Tibial nerve (tissue), 3 donors: ENCODE measurements at regions not wholly inside any gene's neighbourhood (a gene's known extent, or its start where the extent isn't known, plus 50 kb on each side); places are given as distances from the start of the nearest gene placed in this dataset.

Experiments used
- POLR2A ChIP-seq, 2 donors: fragments of 450-650 bp; IDR thresholded peaks; one replicate each; pipeline ENCODE4 v1.6.1; 2017; ENCODE audit warnings: antibody characterized with exemption in 2 of 2, mild to moderate bottlenecking in 2 of 2, moderate library complexity in 2 of 2
- TF ChIP-seq, protein P1 (sequence below), 5 experiments: fragments of 200-600 bp in 3 of 5; fragments of 450-650 bp in 2 of 5; sonication (generic) in 3 of 5; IDR thresholded peaks; one replicate each; pipeline ENCODE4 v1.5.1; 2016 to 2019; ENCODE audit warnings: antibody characterized with exemption in 5 of 5, mild to moderate bottlenecking in 3 of 5, moderate library complexity in 2 of 5

DNA sequence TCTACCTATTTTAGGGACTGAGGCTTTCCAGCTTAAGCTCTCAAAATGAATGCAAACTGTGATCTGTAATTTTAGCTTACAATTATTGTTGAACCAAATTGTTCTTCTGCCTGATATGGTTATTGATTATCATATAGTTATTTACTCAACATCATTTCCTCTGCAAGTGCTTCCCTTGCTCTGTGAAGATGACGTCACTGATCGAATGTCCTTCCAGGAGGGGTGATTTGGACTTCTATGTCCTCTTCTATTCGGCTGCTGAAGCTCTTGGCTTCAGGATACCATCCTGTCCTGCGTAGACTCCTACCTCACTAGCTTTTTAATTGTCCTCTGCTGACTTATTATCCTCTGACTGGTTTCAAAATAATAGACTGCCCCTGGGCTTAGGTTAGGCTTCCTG lies 137.4 kb upstream of the LARGE1 start:
- TF ChIP-seq, protein P1, sequence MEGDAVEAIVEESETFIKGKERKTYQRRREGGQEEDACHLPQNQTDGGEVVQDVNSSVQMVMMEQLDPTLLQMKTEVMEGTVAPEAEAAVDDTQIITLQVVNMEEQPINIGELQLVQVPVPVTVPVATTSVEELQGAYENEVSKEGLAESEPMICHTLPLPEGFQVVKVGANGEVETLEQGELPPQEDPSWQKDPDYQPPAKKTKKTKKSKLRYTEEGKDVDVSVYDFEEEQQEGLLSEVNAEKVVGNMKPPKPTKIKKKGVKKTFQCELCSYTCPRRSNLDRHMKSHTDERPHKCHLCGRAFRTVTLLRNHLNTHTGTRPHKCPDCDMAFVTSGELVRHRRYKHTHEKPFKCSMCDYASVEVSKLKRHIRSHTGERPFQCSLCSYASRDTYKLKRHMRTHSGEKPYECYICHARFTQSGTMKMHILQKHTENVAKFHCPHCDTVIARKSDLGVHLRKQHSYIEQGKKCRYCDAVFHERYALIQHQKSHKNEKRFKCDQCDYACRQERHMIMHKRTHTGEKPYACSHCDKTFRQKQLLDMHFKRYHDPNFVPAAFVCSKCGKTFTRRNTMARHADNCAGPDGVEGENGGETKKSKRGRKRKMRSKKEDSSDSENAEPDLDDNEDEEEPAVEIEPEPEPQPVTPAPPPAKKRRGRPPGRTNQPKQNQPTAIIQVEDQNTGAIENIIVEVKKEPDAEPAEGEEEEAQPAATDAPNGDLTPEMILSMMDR (IDR thresholded peaks at IDR 0.05): no peak
- no peak for TF ChIP-seq POLR2A (IDR thresholded peaks at IDR 0.05)
